Lower leg skin (tissue), 3 donors: ENCODE measurements at regions not wholly inside any gene's neighbourhood (a gene's known extent, or its start where the extent isn't known, plus 50 kb on each side); places are given as distances from the start of the nearest gene placed in this dataset.

Experiments
- POLR2A ChIP-seq, 2 donors: fragments of 450-650 bp; IDR thresholded peaks; one replicate each; pipeline ENCODE4 v1.6.1; 2016 to 2017; ENCODE audit warnings: antibody characterized with exemption in 2 of 2, mild to moderate bottlenecking in 1 of 2, moderate library complexity in 1 of 2
- TF ChIP-seq, protein P1 (sequence below), 3 donors: fragments of 450-650 bp; IDR thresholded peaks; one replicate each; pipeline ENCODE4 v1.5.1; 2016; ENCODE audit warnings: antibody characterized with exemption in 3 of 3, mild to moderate bottlenecking in 3 of 3, moderate library complexity in 2 of 3

DNA sequence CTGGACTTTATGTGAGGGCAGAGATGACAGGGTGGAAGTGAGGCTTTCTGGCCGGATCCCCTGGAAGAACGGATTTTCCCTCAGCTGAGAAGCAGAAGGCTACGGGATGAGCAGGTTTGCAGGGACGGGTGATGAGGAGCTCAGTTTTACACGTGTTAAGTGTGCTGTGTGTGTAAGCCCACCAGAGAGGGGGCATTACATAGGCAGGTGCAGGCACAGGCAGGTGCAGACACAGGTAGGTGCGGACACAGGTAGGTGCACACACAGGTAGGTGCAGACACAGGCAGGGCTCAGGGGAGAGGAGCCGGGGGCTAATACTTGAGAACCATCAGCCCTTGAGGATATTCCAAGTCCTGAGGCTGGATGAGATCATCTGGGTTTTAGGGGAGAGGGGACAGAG is 107.7 kb downstream of the COPS8 start:
- TF ChIP-seq POLR2A (IDR thresholded peaks at IDR 0.05), result no peak
- TF ChIP-seq, protein P1, sequence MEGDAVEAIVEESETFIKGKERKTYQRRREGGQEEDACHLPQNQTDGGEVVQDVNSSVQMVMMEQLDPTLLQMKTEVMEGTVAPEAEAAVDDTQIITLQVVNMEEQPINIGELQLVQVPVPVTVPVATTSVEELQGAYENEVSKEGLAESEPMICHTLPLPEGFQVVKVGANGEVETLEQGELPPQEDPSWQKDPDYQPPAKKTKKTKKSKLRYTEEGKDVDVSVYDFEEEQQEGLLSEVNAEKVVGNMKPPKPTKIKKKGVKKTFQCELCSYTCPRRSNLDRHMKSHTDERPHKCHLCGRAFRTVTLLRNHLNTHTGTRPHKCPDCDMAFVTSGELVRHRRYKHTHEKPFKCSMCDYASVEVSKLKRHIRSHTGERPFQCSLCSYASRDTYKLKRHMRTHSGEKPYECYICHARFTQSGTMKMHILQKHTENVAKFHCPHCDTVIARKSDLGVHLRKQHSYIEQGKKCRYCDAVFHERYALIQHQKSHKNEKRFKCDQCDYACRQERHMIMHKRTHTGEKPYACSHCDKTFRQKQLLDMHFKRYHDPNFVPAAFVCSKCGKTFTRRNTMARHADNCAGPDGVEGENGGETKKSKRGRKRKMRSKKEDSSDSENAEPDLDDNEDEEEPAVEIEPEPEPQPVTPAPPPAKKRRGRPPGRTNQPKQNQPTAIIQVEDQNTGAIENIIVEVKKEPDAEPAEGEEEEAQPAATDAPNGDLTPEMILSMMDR (IDR thresholded peaks at IDR 0.05), result no peak
